GM12878 (cell line): ENCODE measurements at regions not wholly inside any gene's neighbourhood (a gene's known extent, or its start where the extent isn't known, plus 50 kb on each side); places are given as distances from the start of the nearest gene placed in this dataset.

ENCODE experiments used
- ATAC-seq: fragments of 200-7000 bp; cut with Tn5 transposase; 3 replicates; pipeline ENCODE4 v1.9.1; 2020; ENCODE audit warnings: mild to moderate bottlenecking, moderate library complexity
- BruUV-seq: library from RNA; stranded (reverse); fragments of 400-500 nt; replicated peaks from 2 replicates; lab custom pipeline; 2021; lab: Mats Ljungman, UMichigan
- CTCF ChIA-PET: fragments of 300-600 bp; sonication (Branson Sonifier 250); formaldehyde crosslinking; extraction: SDS; loops from one replicate; lab custom pipeline; 2021; ENCODE audit warnings: inconsistent platforms; lab: Yijun Ruan, JAX
- POLR2A ChIA-PET: fragments of 350-600 bp; formaldehyde crosslinking; extraction: SDS; loops from one replicate; lab custom pipeline; 2021; ENCODE audit warnings: inconsistent platforms; lab: Charles Lee
- RAD21 ChIA-PET: fragments of 300-600 bp; sonication (Branson Sonifier 250); formaldehyde crosslinking; loops from one replicate; lab custom pipeline; 2023; ENCODE audit warnings: antibody characterized with exemption; ENCODE audit not compliant: unreplicated experiment; lab: Charles Lee
- SMC1A ChIA-PET: fragments of 300-600 bp; sonication (Branson Sonifier 250); formaldehyde crosslinking; loops from one replicate; lab custom pipeline; 2023; ENCODE audit not compliant: unreplicated experiment, uncharacterized antibody; lab: Charles Lee
- DNase-seq: peaks from one replicate; pipeline ENCODE4 v3.0.0-alpha.2; 2011; ENCODE audit warnings: low read depth, low spot score
- FAIRE-seq: peaks from 3 replicates; lab custom pipeline; 2011; peaks lifted over from hg19 to GRCh38; lab: Jason Lieb, UNC
- H2AFZ ChIP-seq: 2 replicates; pipeline ENCODE4 v1.6.0; 2011; ENCODE audit warnings: low read depth, low read length, control low read depth; ENCODE audit not compliant: control insufficient read depth
- H3K27ac ChIP-seq: 2 replicates; pipeline ENCODE4 v1.5.1; 2011; ENCODE audit warnings: control low read depth; ENCODE audit not compliant: control insufficient read depth, insufficient read depth
- H3K27me3 ChIP-seq, 2 experiments: replicated peaks in 1 of 2; 2 replicates each; pipeline versions ENCODE4 v1.6.0 to v1.6.1; 2011; ENCODE audit warnings: low read length in 1 of 2; ENCODE audit not compliant: control insufficient read depth in 2 of 2, insufficient read depth in 2 of 2
- H3K36me3 ChIP-seq, 2 experiments: 2 replicates each; pipeline ENCODE4 v1.5.1; 2011; ENCODE audit warnings: low read length in 1 of 2; ENCODE audit not compliant: control insufficient read depth in 2 of 2, insufficient read depth in 2 of 2
- H3K4me1 ChIP-seq: 2 replicates; pipeline ENCODE4 v1.6.1; 2011; ENCODE audit warnings: mild to moderate bottlenecking, low read length, moderate library complexity, mixed read lengths; ENCODE audit not compliant: control insufficient read depth, insufficient read depth
- H3K4me2 ChIP-seq: 2 replicates; pipeline ENCODE4 v1.6.0; 2011; ENCODE audit warnings: control low read depth; ENCODE audit not compliant: control insufficient read depth, insufficient read depth
- H3K4me3 ChIP-seq: fragments of 200-600 bp; sonication (generic); 2 replicates; pipeline ENCODE4 v1.5.1; 2016
- H3K79me2 ChIP-seq: 2 replicates; pipeline ENCODE4 v1.6.0; 2011; ENCODE audit warnings: low read length; ENCODE audit not compliant: control insufficient read depth, insufficient read depth
- H3K9ac ChIP-seq: 2 replicates; pipeline ENCODE4 v1.8.0; 2011; ENCODE audit warnings: low read length, control low read depth, mixed read lengths; ENCODE audit not compliant: control insufficient read depth, insufficient read depth
- H3K9me3 ChIP-seq: replicated peaks from 3 replicates; pipeline ENCODE4 v1.5.1; 2011; ENCODE audit warnings: mild to moderate bottlenecking, low read length; ENCODE audit not compliant: control insufficient read depth, insufficient read depth
- H4K20me1 ChIP-seq: 2 replicates; pipeline ENCODE4 v1.6.0; 2011; ENCODE audit not compliant: control insufficient read depth, insufficient read depth
- RBBP5 ChIP-seq: fragments of 200-600 bp; sonication (generic); conservative IDR thresholded peaks from 2 replicates; pipeline ENCODE4 v1.6.1; 2016
- RCOR1 ChIP-seq: conservative IDR thresholded peaks from 2 replicates; pipeline ENCODE4 v1.6.1; 2012; ENCODE audit warnings: low read depth, low read length, improper control_type of control experiment
- SP1 ChIP-seq: IDR thresholded peaks from one replicate; pipeline ENCODE4 v1.6.1; 2011; ENCODE audit warnings: low read depth, low read length
- SREBF2 ChIP-seq: IDR thresholded peaks from 2 replicates; pipeline ENCODE4 v1.6.1; 2012; ENCODE audit warnings: mild to moderate bottlenecking, low read length
- TARDBP ChIP-seq: IDR thresholded peaks from 2 replicates; pipeline ENCODE4 v1.6.1; 2016; ENCODE audit warnings: borderline replicate concordance
- WGBS: methylation state at CpG from one replicate; pipeline ENCODE4 v1.1.6; 2016; ENCODE audit warnings: low lambda C conversion rate; ENCODE audit not compliant: insufficient replicate concordance, insufficient coverage; ENCODE audit errors: missing lambda C conversion rate; 5-methylcytosine and 5-hydroxymethylcytosine counted together
- in situ Hi-C: fragments of 300-500 bp; cut with MboI; formaldehyde crosslinking; loops from 9 replicates; pipeline ENCODE4 v1.14.3; 2018; ENCODE audit warnings: mixed read lengths
- intact Hi-C: fragments of 100-400 bp; cut with micrococcal nuclease; formaldehyde crosslinking; loops from one replicate; pipeline ENCODE4 v1.14.2; 2022; ENCODE audit not compliant: unreplicated experiment
- TF ChIP-seq, protein P1 (sequence below): fragments of 450-650 bp; conservative IDR thresholded peaks from 2 replicates; pipeline ENCODE4 v1.6.1; 2017; ENCODE audit warnings: mild to moderate bottlenecking, moderate library complexity
- TF ChIP-seq, protein P2 (sequence below): IDR thresholded peaks from 2 replicates; pipeline ENCODE4 v1.6.1; 2012; ENCODE audit warnings: low read depth, low read length, improper control_type of control experiment
- TF ChIP-seq, protein P3 (sequence below): IDR thresholded peaks from 2 replicates; pipeline ENCODE4 v1.6.1; 2012; ENCODE audit warnings: low read length, inconsistent platforms
- TF ChIP-seq, protein P4 (sequence below): fragments of 450-650 bp; IDR thresholded peaks from 2 replicates; pipeline ENCODE4 v1.6.1; 2017; ENCODE audit warnings: mild to moderate bottlenecking, moderate library complexity

DNA sequence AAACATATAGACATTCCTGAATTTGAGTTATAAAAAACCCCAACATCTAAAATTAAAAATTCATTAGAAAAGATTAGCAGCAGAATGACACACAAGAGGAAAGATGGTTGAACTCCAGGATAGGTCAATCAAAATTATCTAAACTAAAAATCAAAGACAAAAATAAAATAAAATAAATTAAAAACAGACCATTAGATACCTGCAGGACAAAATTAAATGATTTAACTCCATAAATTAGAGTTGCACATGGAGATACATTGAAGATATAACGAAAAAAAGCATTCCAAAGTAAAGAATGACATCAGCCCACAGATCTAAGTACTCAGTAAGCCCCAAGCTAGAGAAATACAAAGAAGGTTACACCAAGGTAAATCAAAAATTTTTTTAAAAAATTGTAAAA lies 226.1 kb upstream of the SORCS1 start:
- no peak for TF ChIP-seq SP1
- TF ChIP-seq, protein P1, sequence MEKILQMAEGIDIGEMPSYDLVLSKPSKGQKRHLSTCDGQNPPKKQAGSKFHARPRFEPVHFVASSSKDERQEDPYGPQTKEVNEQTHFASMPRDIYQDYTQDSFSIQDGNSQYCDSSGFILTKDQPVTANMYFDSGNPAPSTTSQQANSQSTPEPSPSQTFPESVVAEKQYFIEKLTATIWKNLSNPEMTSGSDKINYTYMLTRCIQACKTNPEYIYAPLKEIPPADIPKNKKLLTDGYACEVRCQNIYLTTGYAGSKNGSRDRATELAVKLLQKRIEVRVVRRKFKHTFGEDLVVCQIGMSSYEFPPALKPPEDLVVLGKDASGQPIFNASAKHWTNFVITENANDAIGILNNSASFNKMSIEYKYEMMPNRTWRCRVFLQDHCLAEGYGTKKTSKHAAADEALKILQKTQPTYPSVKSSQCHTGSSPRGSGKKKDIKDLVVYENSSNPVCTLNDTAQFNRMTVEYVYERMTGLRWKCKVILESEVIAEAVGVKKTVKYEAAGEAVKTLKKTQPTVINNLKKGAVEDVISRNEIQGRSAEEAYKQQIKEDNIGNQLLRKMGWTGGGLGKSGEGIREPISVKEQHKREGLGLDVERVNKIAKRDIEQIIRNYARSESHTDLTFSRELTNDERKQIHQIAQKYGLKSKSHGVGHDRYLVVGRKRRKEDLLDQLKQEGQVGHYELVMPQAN = no peak
- TF ChIP-seq, protein P2, sequence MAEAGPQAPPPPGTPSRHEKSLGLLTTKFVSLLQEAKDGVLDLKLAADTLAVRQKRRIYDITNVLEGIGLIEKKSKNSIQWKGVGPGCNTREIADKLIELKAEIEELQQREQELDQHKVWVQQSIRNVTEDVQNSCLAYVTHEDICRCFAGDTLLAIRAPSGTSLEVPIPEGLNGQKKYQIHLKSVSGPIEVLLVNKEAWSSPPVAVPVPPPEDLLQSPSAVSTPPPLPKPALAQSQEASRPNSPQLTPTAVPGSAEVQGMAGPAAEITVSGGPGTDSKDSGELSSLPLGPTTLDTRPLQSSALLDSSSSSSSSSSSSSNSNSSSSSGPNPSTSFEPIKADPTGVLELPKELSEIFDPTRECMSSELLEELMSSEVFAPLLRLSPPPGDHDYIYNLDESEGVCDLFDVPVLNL = no peak
- H3K27me3 ChIP-seq = no peaks in the 10 kb centered on the region
- ATAC-seq = no peak
- no peaks in the 10 kb centered on the region for H3K79me2 ChIP-seq
- DNase-seq = no peak
- H3K4me2 ChIP-seq = no peak overlapping the region
- intact Hi-C loops = no loop called here
- ChIA-PET POLR2A (no interaction called here), RAD21 (no interaction called here), SMC1A (interaction anchor here (1.6 kb wide), 1 partner anchor 12 kb away, joined by 6 read pairs; no protein-coding TSS in a partner anchor), CTCF (no interaction called here)
- H3K9me3 ChIP-seq = no peaks in the 10 kb centered on the region
- H3K4me1 ChIP-seq = no peaks in the 10 kb centered on the region
- no peak overlapping the region for H3K27ac ChIP-seq
- no TSS peak for BruUV-seq
- H3K9ac ChIP-seq = no peak overlapping the region
- H3K36me3 ChIP-seq = no peaks in the 10 kb centered on the region
- in situ Hi-C loops = no loop called here
- 0% methylated on average over 1 of the region's 1 CpG for WGBS
- H3K4me3 ChIP-seq = no peak overlapping the region
- H2AFZ ChIP-seq = no peak overlapping the region
- no peak for FAIRE-seq
- H4K20me1 ChIP-seq = no peaks in the 10 kb centered on the region

DNA sequence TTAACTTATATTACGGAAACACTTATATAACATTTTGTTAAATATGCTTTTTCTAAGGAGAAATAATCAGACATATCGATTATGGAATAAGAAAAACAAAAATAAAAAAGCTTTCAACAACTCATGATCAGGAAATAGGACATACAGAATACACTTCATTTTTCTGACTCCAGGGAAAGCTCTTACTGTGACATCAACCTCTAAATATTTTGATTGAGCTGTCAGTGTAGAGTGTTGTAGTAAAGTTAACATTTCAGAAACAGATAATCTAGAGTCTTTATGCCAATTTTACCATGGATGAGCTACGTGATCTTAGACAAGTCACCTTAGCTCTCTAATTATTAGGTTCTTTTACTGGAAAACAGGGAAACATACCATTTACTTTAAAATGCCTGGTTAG lies 218.9 kb upstream of the SORCS1 start:
- H3K4me1 ChIP-seq = no peaks in the 10 kb centered on the region
- no peaks in the 10 kb centered on the region for H4K20me1 ChIP-seq
- POLR2A ChIA-PET = no interaction called here
- no peak overlapping the region for H3K4me2 ChIP-seq
- SMC1A ChIA-PET = interaction anchor here (0.7 to 1.2 kb wide), 6 partner anchors 8 to 838 kb away, joined by 3 to 5 read pairs (median 4); no protein-coding TSS in a partner anchor
- no peak for DNase-seq
- H3K79me2 ChIP-seq = no peaks in the 10 kb centered on the region
- no peak overlapping the region for H2AFZ ChIP-seq
- H3K27ac ChIP-seq = no peak overlapping the region
- CTCF ChIA-PET = interaction anchor here (0.6 to 0.7 kb wide), 2 partner anchors 77 to 798 kb away, joined by 3 to 4 read pairs; no protein-coding TSS in a partner anchor
- no peaks in the 10 kb centered on the region for H3K36me3 ChIP-seq
- H3K27me3 ChIP-seq = no peaks in the 10 kb centered on the region
- no peak for FAIRE-seq
- intact Hi-C loops (no loop called here), in situ Hi-C loops (no loop called here)
- no TSS peak for BruUV-seq
- H3K9me3 ChIP-seq = no peaks in the 10 kb centered on the region
- ATAC-seq = no peak
- no peak overlapping the region for H3K9ac ChIP-seq
- WGBS = 23% methylated on average over 3 of the region's 3 CpGs
- RAD21 ChIA-PET = no interaction called here
- H3K4me3 ChIP-seq = no peak overlapping the region
- TF ChIP-seq TARDBP (no peak), RCOR1 (no peak), SREBF2 (no peak), RBBP5 (no peak)
- TF ChIP-seq, protein P3, sequence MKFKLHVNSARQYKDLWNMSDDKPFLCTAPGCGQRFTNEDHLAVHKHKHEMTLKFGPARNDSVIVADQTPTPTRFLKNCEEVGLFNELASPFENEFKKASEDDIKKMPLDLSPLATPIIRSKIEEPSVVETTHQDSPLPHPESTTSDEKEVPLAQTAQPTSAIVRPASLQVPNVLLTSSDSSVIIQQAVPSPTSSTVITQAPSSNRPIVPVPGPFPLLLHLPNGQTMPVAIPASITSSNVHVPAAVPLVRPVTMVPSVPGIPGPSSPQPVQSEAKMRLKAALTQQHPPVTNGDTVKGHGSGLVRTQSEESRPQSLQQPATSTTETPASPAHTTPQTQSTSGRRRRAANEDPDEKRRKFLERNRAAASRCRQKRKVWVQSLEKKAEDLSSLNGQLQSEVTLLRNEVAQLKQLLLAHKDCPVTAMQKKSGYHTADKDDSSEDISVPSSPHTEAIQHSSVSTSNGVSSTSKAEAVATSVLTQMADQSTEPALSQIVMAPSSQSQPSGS = no peak
- TF ChIP-seq, protein P4, sequence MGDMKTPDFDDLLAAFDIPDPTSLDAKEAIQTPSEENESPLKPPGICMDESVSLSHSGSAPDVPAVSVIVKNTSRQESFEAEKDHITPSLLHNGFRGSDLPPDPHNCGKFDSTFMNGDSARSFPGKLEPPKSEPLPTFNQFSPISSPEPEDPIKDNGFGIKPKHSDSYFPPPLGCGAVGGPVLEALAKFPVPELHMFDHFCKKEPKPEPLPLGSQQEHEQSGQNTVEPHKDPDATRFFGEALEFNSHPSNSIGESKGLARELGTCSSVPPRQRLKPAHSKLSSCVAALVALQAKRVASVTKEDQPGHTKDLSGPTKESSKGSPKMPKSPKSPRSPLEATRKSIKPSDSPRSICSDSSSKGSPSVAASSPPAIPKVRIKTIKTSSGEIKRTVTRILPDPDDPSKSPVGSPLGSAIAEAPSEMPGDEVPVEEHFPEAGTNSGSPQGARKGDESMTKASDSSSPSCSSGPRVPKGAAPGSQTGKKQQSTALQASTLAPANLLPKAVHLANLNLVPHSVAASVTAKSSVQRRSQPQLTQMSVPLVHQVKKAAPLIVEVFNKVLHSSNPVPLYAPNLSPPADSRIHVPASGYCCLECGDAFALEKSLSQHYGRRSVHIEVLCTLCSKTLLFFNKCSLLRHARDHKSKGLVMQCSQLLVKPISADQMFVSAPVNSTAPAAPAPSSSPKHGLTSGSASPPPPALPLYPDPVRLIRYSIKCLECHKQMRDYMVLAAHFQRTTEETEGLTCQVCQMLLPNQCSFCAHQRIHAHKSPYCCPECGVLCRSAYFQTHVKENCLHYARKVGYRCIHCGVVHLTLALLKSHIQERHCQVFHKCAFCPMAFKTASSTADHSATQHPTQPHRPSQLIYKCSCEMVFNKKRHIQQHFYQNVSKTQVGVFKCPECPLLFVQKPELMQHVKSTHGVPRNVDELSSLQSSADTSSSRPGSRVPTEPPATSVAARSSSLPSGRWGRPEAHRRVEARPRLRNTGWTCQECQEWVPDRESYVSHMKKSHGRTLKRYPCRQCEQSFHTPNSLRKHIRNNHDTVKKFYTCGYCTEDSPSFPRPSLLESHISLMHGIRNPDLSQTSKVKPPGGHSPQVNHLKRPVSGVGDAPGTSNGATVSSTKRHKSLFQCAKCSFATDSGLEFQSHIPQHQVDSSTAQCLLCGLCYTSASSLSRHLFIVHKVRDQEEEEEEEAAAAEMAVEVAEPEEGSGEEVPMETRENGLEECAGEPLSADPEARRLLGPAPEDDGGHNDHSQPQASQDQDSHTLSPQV = no peak
